ENCODE measurements at regions not wholly inside any gene's neighbourhood (a gene's known extent, or its start where the extent isn't known, plus 50 kb on each side); places are given as distances from the start of the nearest gene placed in this dataset.

- H3K4me2 ChIP-seq (ENCODE audit: low read length) = no peak overlapping the region
- no peaks in the 10 kb centered on the region for H3K27me3 ChIP-seq (ENCODE audit: control insufficient read depth, low read length)
- TF ChIP-seq CTCF (IDR thresholded peaks at IDR 0.05; ENCODE audit: low read depth, low read length, poor library complexity, severe bottlenecking) = no peak
- no peak for TF ChIP-seq EZH2phosphoT487 (IDR thresholded peaks at IDR 0.05; ENCODE audit: borderline replicate concordance, low read length)
- no peaks in the 10 kb centered on the region for H3K9me2 ChIP-seq (replicated peaks; ENCODE audit: control insufficient read depth, low read length)
- no peak overlapping the region for H3K4me3 ChIP-seq (ENCODE audit: low read length)
- no peaks in the 10 kb centered on the region for H3K36me3 ChIP-seq (ENCODE audit: control insufficient read depth, low read length)
- H3F3A ChIP-seq (ENCODE audit: control insufficient read depth, insufficient read depth) = no peaks in the 10 kb centered on the region
- H3K4me1 ChIP-seq (ENCODE audit: control insufficient read depth, low read length) = no peaks in the 10 kb centered on the region
- H3K9me3 ChIP-seq (ENCODE audit: control insufficient read depth, insufficient read depth, low read length) = no peaks in the 10 kb centered on the region
- no peaks in the 10 kb centered on the region for H4K20me1 ChIP-seq (ENCODE audit: control insufficient read depth, insufficient read depth, low read depth, low read length)
- no peak overlapping the region for H3K27ac ChIP-seq (ENCODE audit: low read depth, low read length)
- H3K79me2 ChIP-seq (ENCODE audit: control insufficient read depth, low read length) = no peaks in the 10 kb centered on the region
Measured at GRCh38 chr1:196160066-196160795, 448.0 kb downstream of the KCNT2 start.

GRCh38 chr1:196155586-196155985 is 452.7 kb downstream of the KCNT2 start:
- Histone ChIP-seq H3K4me2 (ENCODE audit: low read length) (no peak overlapping the region), H4K20me1 (ENCODE audit: control insufficient read depth, insufficient read depth, low read depth, low read length) (no peaks in the 10 kb centered on the region), H3K9me2 (replicated peaks; ENCODE audit: control insufficient read depth, low read length) (no peaks in the 10 kb centered on the region), H3K27ac (ENCODE audit: low read depth, low read length) (no peak overlapping the region), H3K4me1 (ENCODE audit: control insufficient read depth, low read length) (no peaks in the 10 kb centered on the region), H3K79me2 (ENCODE audit: control insufficient read depth, low read length) (no peaks in the 10 kb centered on the region), H3K9me3 (ENCODE audit: control insufficient read depth, insufficient read depth, low read length) (no peaks in the 10 kb centered on the region), H3F3A (ENCODE audit: control insufficient read depth, insufficient read depth) (no peaks in the 10 kb centered on the region), H3K36me3 (ENCODE audit: control insufficient read depth, low read length) (no peaks in the 10 kb centered on the region), H3K27me3 (ENCODE audit: control insufficient read depth, low read length) (no peaks in the 10 kb centered on the region), H3K4me3 (ENCODE audit: low read length) (no peak overlapping the region)
- no peak for TF ChIP-seq CTCF (IDR thresholded peaks at IDR 0.05; ENCODE audit: low read depth, low read length, poor library complexity, severe bottlenecking)
- no peak for TF ChIP-seq EZH2phosphoT487 (IDR thresholded peaks at IDR 0.05; ENCODE audit: borderline replicate concordance, low read length)

- H3K9me3 ChIP-seq (ENCODE audit: control insufficient read depth, insufficient read depth, low read length) = no peaks in the 10 kb centered on the region
- H3K36me3 ChIP-seq (ENCODE audit: control insufficient read depth, low read length) = no peaks in the 10 kb centered on the region
- no peaks in the 10 kb centered on the region for H3K9me2 ChIP-seq (replicated peaks; ENCODE audit: control insufficient read depth, low read length)
- H3F3A ChIP-seq (ENCODE audit: control insufficient read depth, insufficient read depth) = no peaks in the 10 kb centered on the region
- H3K4me3 ChIP-seq (ENCODE audit: low read length) = no peak overlapping the region
- H3K27me3 ChIP-seq (ENCODE audit: control insufficient read depth, low read length) = no peaks in the 10 kb centered on the region
- no peaks in the 10 kb centered on the region for H3K79me2 ChIP-seq (ENCODE audit: control insufficient read depth, low read length)
- no peak overlapping the region for H3K27ac ChIP-seq (ENCODE audit: low read depth, low read length)
- H4K20me1 ChIP-seq (ENCODE audit: control insufficient read depth, insufficient read depth, low read depth, low read length) = no peaks in the 10 kb centered on the region
- H3K4me2 ChIP-seq (ENCODE audit: low read length) = no peak overlapping the region
- H3K4me1 ChIP-seq (ENCODE audit: control insufficient read depth, low read length) = no peaks in the 10 kb centered on the region
- TF ChIP-seq CTCF (IDR thresholded peaks at IDR 0.05; ENCODE audit: low read depth, low read length, poor library complexity, severe bottlenecking) (no peak), EZH2phosphoT487 (IDR thresholded peaks at IDR 0.05; ENCODE audit: borderline replicate concordance, low read length) (no peak)
Measured at GRCh38 chr1:196152975-196153374, 455.3 kb downstream of the KCNT2 start.
